ENCODE measurements at regions not wholly inside any gene's neighbourhood (a gene's known extent, or its start where the extent isn't known, plus 50 kb on each side); places are given as distances from the start of the nearest gene placed in this dataset.

GRCh38 chr3:22231061-22231460, 480.1 kb upstream of the ZNF385D start:
- TF ChIP-seq CTCF (conservative IDR thresholded peaks at IDR 0.05; ENCODE audit: low read depth, low read length) = no peak
- TF ChIP-seq EZH2phosphoT487 (IDR thresholded peaks at IDR 0.05; ENCODE audit: borderline replicate concordance, low read length) = no peak
